K562 (cell line): ENCODE measurements at regions not wholly inside any gene's neighbourhood (a gene's known extent, or its start where the extent isn't known, plus 50 kb on each side); places are given as distances from the start of the nearest gene placed in this dataset.
A peak's percentile ranks its signal among the peaks of the same experiment; 100 is the strongest.

Experiments used
- BRF1 ChIP-seq: IDR thresholded peaks from 3 replicates; pipeline ENCODE4 v1.6.1; 2011; ENCODE audit warnings: borderline replicate concordance, mild to moderate bottlenecking; ENCODE audit not compliant: insufficient read length; ENCODE audit errors: extremely low read depth
- CC2D1A ChIP-seq: fragments of 450-650 bp; IDR thresholded peaks from 2 replicates; pipeline ENCODE4 v1.6.1; 2017; ENCODE audit warnings: mild to moderate bottlenecking
- ELF4 ChIP-seq: fragments of 450-650 bp; formaldehyde crosslinking; IDR thresholded peaks from 2 replicates; pipeline ENCODE4 v1.4.0; 2022; ENCODE audit warnings: missing genetic modification characterization
- KDM2B ChIP-seq: fragments of 250-450 bp; sonication (Bioruptor Pico); IDR thresholded peaks from 2 replicates; pipeline ENCODE4 v1.8.0; 2021; ENCODE audit warnings: mild to moderate bottlenecking, moderate library complexity
- KDM4B ChIP-seq, 2 experiments: fragments of 450-650 bp in 1 of 2; sonication (generic) in 1 of 2; IDR thresholded peaks; 2 replicates each; pipeline ENCODE4 v1.6.1; 2016 to 2017; ENCODE audit warnings: borderline replicate concordance in 2 of 2, antibody characterized with exemption in 1 of 2, low read depth in 1 of 2, mild to moderate bottlenecking in 1 of 2
- L3MBTL2 ChIP-seq: fragments of 450-650 bp; IDR thresholded peaks from 2 replicates; pipeline ENCODE4 v1.6.1; 2016; ENCODE audit warnings: mild to moderate bottlenecking, moderate library complexity
- MECOM ChIP-seq: fragments of 250-450 bp; sonication (Bioruptor Pico); IDR thresholded peaks from 2 replicates; pipeline ENCODE4 v1.8.0; 2022; ENCODE audit warnings: inconsistent platforms
- RHOXF2B ChIP-seq: fragments of 250-450 bp; sonication (Bioruptor Pico); conservative IDR thresholded peaks from 2 replicates; pipeline ENCODE4 v1.5.1; 2021
- SRSF3 ChIP-seq: fragments of 200-400 bp; formaldehyde crosslinking; IDR thresholded peaks from 2 replicates; pipeline ENCODE4 v1.6.1; 2016; ENCODE audit warnings: mild to moderate bottlenecking, low read length, moderate library complexity; ENCODE audit not compliant: insufficient read depth
- ZNF253 ChIP-seq: fragments of 250-450 bp; sonication (Bioruptor Pico); conservative IDR thresholded peaks from 2 replicates; pipeline ENCODE4 v1.6.1; 2021; ENCODE audit warnings: mild to moderate bottlenecking
- ZNF41 ChIP-seq: fragments of 250-450 bp; sonication (Bioruptor Pico); conservative IDR thresholded peaks from 2 replicates; pipeline ENCODE4 v1.4.0; 2020; ENCODE audit warnings: mild to moderate bottlenecking
- ZNF551 ChIP-seq: fragments of 250-450 bp; sonication (Bioruptor Pico); IDR thresholded peaks from 2 replicates; pipeline ENCODE4 v1.5.0; 2021; ENCODE audit warnings: mild to moderate bottlenecking, moderate library complexity
- ZNF589 ChIP-seq: fragments of 200-800 bp; sonication (Bioruptor generic); IDR thresholded peaks from 2 replicates; pipeline ENCODE4 v1.6.1; 2016; ENCODE audit warnings: low read depth, missing genetic modification characterization, missing compliant biosample characterization
- ZNF778 ChIP-seq: fragments of 450-650 bp; formaldehyde crosslinking; IDR thresholded peaks from 2 replicates; pipeline ENCODE4 v1.4.0; 2020; ENCODE audit warnings: mild to moderate bottlenecking, moderate library complexity
- TF ChIP-seq, protein P1 (sequence below): fragments of 450-650 bp; IDR thresholded peaks from 2 replicates; pipeline ENCODE4 v1.7.1; 2018; ENCODE audit warnings: mild to moderate bottlenecking, low read depth; ENCODE audit not compliant: partially characterized antibody
- TF ChIP-seq, protein P2 (sequence below), 2 experiments: fragments of 200-800 bp in 1 of 2; sonication (Bioruptor generic) in 1 of 2; sonication (generic) in 1 of 2; formaldehyde crosslinking in 1 of 2; IDR thresholded peaks in 1 of 2; conservative IDR thresholded peaks in 1 of 2; 2 replicates each; pipeline versions ENCODE4 v1.5.0 to v1.6.1; 2016 to 2020; ENCODE audit warnings: missing compliant biosample characterization in 1 of 2, missing genetic modification characterization in 1 of 2, missing genetic modification reagents in 1 of 2
- TF ChIP-seq, protein P3 (sequence below): sonication (generic); formaldehyde crosslinking; IDR thresholded peaks from 2 replicates; pipeline ENCODE4 v1.8.0; 2023; ENCODE audit warnings: missing genetic modification reagents, mild to moderate bottlenecking, borderline replicate concordance

DNA sequence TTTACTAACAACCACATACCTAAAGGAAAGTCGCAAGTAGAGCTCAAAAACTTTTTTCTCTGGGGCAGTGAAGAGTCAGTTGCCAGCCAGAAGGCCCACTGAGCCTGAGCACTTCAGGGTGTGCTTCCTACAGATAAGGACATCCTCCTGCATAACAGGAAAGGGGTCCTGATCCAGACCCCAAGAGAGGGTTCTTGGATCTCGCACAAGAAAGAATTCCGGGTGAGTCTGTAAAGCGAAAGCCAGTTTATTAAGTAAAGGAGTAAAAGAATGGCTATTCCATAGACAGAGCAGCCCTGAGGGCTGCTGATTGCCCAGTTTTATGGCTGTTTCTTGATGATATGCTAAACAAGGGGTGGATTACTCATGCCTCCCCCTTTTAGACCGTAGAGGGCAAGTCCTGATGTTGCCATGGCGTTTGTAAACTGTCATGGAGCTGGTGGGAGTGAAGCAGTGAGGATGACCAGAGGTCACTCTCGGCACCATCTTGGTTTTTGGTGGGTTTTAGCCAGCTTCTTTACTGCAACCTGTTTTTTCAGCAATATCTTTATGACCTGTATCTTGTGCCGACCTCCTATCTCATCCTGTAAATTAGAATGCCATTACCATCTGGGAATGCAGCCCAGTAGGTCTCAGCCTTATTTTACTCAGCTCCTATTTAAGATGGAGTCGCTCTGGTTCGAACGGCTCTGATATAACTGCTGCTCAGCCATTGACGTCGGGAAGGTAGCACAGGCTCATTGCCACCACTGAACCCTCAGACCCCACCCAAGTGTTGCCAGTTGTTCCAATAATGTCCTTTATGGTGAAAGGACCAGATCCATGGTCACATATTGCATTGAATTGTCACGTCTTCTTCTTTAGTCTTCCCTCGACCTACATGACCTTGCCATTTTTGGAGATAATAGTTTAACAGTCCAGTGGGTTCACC is 96.6 kb upstream of the ERRFI1 start (continued):
- TF ChIP-seq, protein P1, sequence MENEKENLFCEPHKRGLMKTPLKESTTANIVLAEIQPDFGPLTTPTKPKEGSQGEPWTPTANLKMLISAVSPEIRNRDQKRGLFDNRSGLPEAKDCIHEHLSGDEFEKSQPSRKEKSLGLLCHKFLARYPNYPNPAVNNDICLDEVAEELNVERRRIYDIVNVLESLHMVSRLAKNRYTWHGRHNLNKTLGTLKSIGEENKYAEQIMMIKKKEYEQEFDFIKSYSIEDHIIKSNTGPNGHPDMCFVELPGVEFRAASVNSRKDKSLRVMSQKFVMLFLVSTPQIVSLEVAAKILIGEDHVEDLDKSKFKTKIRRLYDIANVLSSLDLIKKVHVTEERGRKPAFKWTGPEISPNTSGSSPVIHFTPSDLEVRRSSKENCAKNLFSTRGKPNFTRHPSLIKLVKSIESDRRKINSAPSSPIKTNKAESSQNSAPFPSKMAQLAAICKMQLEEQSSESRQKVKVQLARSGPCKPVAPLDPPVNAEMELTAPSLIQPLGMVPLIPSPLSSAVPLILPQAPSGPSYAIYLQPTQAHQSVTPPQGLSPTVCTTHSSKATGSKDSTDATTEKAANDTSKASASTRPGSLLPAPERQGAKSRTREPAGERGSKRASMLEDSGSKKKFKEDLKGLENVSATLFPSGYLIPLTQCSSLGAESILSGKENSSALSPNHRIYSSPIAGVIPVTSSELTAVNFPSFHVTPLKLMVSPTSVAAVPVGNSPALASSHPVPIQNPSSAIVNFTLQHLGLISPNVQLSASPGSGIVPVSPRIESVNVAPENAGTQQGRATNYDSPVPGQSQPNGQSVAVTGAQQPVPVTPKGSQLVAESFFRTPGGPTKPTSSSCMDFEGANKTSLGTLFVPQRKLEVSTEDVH, result no peak
- no peak; the same call in 1 of the 2 replicates for TF ChIP-seq L3MBTL2
- TF ChIP-seq ZNF41 (CRISPR knock-in tag), result peak; percentile 94
- peak; percentile 91 for TF ChIP-seq ZNF253 (CRISPR knock-in tag)
- TF ChIP-seq ZNF551 (CRISPR knock-in tag), result peak; percentile 87
- TF ChIP-seq, protein P2, sequence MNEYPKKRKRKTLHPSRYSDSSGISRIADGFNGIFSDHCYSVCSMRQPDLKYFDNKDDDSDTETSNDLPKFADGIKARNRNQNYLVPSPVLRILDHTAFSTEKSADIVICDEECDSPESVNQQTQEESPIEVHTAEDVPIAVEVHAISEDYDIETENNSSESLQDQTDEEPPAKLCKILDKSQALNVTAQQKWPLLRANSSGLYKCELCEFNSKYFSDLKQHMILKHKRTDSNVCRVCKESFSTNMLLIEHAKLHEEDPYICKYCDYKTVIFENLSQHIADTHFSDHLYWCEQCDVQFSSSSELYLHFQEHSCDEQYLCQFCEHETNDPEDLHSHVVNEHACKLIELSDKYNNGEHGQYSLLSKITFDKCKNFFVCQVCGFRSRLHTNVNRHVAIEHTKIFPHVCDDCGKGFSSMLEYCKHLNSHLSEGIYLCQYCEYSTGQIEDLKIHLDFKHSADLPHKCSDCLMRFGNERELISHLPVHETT (CRISPR knock-in tag; conservative IDR thresholded peaks at IDR 0.05 in 1 of 2, IDR thresholded peaks at IDR 0.05 in 1 of 2), result peak in 1 of 2 experiments; percentile 99; a peak in 2 of 4 replicates
- peak; percentile 100 for TF ChIP-seq ZNF589 (CRISPR knock-in tag)
- no peak for TF ChIP-seq ZNF778
- no peak for TF ChIP-seq SRSF3
- 0 out of 2 replicates have a peak, but pooled peaks have one; percentile 76 for TF ChIP-seq RHOXF2B (CRISPR knock-in tag)
- TF ChIP-seq CC2D1A, result peak; percentile 63; the same call in 1 of the 2 replicates
- TF ChIP-seq KDM4B (IDR thresholded peaks at IDR 0.05; ENCODE audit: borderline replicate concordance in 2 of 2, low read depth in 1 of 2), result peak in 1 of 2 experiments; percentile 61; a peak in 1 of 4 replicates
- peak; percentile 99 for TF ChIP-seq MECOM (CRISPR knock-in tag)
- TF ChIP-seq ELF4 (CRISPR knock-in tag), result peak; percentile 67; the same call in 1 of the 2 replicates
- TF ChIP-seq KDM2B (CRISPR knock-in tag), result 0 out of 2 replicates have a peak, but pooled peaks have one; percentile 17
- TF ChIP-seq, protein P3, sequence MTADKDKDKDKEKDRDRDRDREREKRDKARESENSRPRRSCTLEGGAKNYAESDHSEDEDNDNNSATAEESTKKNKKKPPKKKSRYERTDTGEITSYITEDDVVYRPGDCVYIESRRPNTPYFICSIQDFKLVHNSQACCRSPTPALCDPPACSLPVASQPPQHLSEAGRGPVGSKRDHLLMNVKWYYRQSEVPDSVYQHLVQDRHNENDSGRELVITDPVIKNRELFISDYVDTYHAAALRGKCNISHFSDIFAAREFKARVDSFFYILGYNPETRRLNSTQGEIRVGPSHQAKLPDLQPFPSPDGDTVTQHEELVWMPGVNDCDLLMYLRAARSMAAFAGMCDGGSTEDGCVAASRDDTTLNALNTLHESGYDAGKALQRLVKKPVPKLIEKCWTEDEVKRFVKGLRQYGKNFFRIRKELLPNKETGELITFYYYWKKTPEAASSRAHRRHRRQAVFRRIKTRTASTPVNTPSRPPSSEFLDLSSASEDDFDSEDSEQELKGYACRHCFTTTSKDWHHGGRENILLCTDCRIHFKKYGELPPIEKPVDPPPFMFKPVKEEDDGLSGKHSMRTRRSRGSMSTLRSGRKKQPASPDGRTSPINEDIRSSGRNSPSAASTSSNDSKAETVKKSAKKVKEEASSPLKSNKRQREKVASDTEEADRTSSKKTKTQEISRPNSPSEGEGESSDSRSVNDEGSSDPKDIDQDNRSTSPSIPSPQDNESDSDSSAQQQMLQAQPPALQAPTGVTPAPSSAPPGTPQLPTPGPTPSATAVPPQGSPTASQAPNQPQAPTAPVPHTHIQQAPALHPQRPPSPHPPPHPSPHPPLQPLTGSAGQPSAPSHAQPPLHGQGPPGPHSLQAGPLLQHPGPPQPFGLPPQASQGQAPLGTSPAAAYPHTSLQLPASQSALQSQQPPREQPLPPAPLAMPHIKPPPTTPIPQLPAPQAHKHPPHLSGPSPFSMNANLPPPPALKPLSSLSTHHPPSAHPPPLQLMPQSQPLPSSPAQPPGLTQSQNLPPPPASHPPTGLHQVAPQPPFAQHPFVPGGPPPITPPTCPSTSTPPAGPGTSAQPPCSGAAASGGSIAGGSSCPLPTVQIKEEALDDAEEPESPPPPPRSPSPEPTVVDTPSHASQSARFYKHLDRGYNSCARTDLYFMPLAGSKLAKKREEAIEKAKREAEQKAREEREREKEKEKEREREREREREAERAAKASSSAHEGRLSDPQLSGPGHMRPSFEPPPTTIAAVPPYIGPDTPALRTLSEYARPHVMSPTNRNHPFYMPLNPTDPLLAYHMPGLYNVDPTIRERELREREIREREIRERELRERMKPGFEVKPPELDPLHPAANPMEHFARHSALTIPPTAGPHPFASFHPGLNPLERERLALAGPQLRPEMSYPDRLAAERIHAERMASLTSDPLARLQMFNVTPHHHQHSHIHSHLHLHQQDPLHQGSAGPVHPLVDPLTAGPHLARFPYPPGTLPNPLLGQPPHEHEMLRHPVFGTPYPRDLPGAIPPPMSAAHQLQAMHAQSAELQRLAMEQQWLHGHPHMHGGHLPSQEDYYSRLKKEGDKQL, result no peak
- TF ChIP-seq BRF1, result no peak
